ENCODE measurements at regions not wholly inside any gene's neighbourhood (a gene's known extent, or its start where the extent isn't known, plus 50 kb on each side); places are given as distances from the start of the nearest gene placed in this dataset.

GRCh38 chr5:29197631-29198454 is 1995.6 kb upstream of the CDH6 start (continued):
- no peak for TF ChIP-seq NRF1 (IDR thresholded peaks at IDR 0.05; ENCODE audit: low read depth, low read length)
- no peak for TF ChIP-seq RBBP5 (IDR thresholded peaks at IDR 0.05; ENCODE audit: borderline replicate concordance, low read depth, low read length)
- TF ChIP-seq, protein P1, sequence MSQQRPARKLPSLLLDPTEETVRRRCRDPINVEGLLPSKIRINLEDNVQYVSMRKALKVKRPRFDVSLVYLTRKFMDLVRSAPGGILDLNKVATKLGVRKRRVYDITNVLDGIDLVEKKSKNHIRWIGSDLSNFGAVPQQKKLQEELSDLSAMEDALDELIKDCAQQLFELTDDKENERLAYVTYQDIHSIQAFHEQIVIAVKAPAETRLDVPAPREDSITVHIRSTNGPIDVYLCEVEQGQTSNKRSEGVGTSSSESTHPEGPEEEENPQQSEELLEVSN (IDR thresholded peaks at IDR 0.05), result no peak

Data from H1 (cell line).